ENCODE measurements at regions not wholly inside any gene's neighbourhood (a gene's known extent, or its start where the extent isn't known, plus 50 kb on each side); places are given as distances from the start of the nearest gene placed in this dataset.

DNA sequence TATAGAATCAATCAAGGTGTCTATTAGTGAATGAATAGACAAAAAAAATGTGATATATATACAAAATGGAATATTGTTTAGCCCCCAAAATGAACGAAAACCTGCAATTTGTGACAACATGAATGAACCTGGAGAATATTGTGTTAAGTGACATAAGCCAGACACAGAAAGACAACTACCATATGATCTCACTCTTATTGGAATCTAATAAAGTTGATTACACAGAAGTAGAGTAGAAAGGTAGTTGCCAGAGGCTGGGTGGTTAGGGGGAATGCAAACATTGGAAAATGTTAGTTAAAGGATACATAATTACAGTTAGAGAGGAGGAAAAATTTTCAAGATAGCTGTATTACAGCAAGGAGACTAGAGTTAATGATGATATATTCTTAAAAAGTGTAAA is 1962.3 kb downstream of the EFNA5 start:
- POLR2A ChIA-PET, result no interaction called here
- Histone ChIP-seq H2AFZ (ENCODE audit: low read length) (no peak overlapping the region), H3K4me2 (ENCODE audit: low read length) (no peak overlapping the region), H3K4me3 (ENCODE audit: low read depth, low read length, poor library complexity, severe bottlenecking) (no peak overlapping the region), H3K36me3 (ENCODE audit: insufficient read depth, low read length) (no peaks in the 10 kb centered on the region), H3K9me3 (ENCODE audit: low read length) (no peaks in the 10 kb centered on the region), H3K9me2 (ENCODE audit: insufficient read depth, low read length) (no peaks in the 10 kb centered on the region), H3K4me1 (ENCODE audit: insufficient read depth, low read length, poor library complexity, severe bottlenecking) (no peaks in the 10 kb centered on the region), H3K27ac (ENCODE audit: low read depth, low read length, poor library complexity, severe bottlenecking) (no peak overlapping the region), H3K79me2 (ENCODE audit: insufficient read depth, low read depth, low read length) (no peaks in the 10 kb centered on the region), H4K20me1 (ENCODE audit: insufficient read depth, low read length) (no peaks in the 10 kb centered on the region)
- no peak for TF ChIP-seq EZH2phosphoT487 (IDR thresholded peaks at IDR 0.05; ENCODE audit: borderline replicate concordance, low read depth, low read length)
- TF ChIP-seq, protein P1, sequence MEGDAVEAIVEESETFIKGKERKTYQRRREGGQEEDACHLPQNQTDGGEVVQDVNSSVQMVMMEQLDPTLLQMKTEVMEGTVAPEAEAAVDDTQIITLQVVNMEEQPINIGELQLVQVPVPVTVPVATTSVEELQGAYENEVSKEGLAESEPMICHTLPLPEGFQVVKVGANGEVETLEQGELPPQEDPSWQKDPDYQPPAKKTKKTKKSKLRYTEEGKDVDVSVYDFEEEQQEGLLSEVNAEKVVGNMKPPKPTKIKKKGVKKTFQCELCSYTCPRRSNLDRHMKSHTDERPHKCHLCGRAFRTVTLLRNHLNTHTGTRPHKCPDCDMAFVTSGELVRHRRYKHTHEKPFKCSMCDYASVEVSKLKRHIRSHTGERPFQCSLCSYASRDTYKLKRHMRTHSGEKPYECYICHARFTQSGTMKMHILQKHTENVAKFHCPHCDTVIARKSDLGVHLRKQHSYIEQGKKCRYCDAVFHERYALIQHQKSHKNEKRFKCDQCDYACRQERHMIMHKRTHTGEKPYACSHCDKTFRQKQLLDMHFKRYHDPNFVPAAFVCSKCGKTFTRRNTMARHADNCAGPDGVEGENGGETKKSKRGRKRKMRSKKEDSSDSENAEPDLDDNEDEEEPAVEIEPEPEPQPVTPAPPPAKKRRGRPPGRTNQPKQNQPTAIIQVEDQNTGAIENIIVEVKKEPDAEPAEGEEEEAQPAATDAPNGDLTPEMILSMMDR (conservative IDR thresholded peaks at IDR 0.05; ENCODE audit: low read length), result no peak
- CTCF ChIA-PET (ENCODE audit: unreplicated experiment), result no interaction called here
- BruUV-seq (replicated peaks), result no TSS peak
- DNase-seq (ENCODE audit: low spot score), result no peak
- intact Hi-C loops (cut with micrococcal nuclease; ENCODE audit: unreplicated experiment), result no loop called here

DNA sequence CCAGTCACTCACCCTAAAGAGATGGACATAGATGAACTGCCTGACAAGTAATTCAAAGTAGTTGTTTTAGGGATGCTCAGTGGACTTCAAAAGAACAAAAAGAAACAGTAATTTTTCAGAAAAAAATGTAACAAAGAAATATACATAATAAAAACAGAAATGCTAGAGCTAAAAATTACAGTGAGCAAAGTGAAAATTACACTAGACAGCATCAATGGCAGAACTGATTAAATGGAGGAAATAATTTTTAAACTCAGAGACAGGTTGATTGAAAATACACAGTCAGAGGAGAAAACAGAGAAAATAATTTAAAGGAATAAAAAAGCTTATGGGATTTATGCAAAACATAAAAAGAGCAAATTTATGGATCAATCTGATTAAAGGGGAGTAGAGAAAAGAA is 1968.4 kb downstream of the EFNA5 start:
- H3K4me2 ChIP-seq (ENCODE audit: low read length), result no peak overlapping the region
- no TSS peak for BruUV-seq (replicated peaks)
- CTCF ChIA-PET (ENCODE audit: unreplicated experiment), result no interaction called here
- TF ChIP-seq, protein P1 (conservative IDR thresholded peaks at IDR 0.05; ENCODE audit: low read length), result no peak
- no peak for TF ChIP-seq EZH2phosphoT487 (IDR thresholded peaks at IDR 0.05; ENCODE audit: borderline replicate concordance, low read depth, low read length)
- H2AFZ ChIP-seq (ENCODE audit: low read length), result no peak overlapping the region
- H3K4me3 ChIP-seq (ENCODE audit: low read depth, low read length, poor library complexity, severe bottlenecking), result no peak overlapping the region
- no peak overlapping the region for H3K27ac ChIP-seq (ENCODE audit: low read depth, low read length, poor library complexity, severe bottlenecking)
- no peaks in the 10 kb centered on the region for H3K4me1 ChIP-seq (ENCODE audit: insufficient read depth, low read length, poor library complexity, severe bottlenecking)
- no peaks in the 10 kb centered on the region for H3K36me3 ChIP-seq (ENCODE audit: insufficient read depth, low read length)
- intact Hi-C loops (cut with micrococcal nuclease; ENCODE audit: unreplicated experiment), result no loop called here
- no peaks in the 10 kb centered on the region for H3K9me3 ChIP-seq (ENCODE audit: low read length)
- no peaks in the 10 kb centered on the region for H4K20me1 ChIP-seq (ENCODE audit: insufficient read depth, low read length)
- POLR2A ChIA-PET, result no interaction called here
- no peaks in the 10 kb centered on the region for H3K9me2 ChIP-seq (ENCODE audit: insufficient read depth, low read length)
- DNase-seq (ENCODE audit: low spot score), result no peak
- H3K79me2 ChIP-seq (ENCODE audit: insufficient read depth, low read depth, low read length), result no peaks in the 10 kb centered on the region

DNA sequence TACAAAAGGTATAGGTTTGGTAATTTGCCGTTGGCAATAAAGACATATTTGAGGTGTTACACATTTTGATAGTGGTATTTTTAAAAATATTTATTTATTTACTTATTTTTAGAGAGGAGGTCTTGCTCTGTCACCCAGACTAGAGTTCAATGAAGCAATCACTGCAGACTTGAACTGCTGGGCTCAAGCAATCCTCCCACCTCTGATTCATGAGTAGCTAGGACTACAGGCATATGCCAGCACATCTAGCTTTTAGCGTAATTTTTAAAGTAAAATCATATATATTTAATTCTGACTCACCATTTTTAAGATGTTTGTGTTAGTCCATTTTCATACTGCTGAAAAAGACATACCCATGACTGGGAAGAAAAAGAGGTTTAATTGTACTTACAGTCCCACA is 1974.3 kb downstream of the EFNA5 start:
- DNase-seq (ENCODE audit: low spot score), result no peak
- Histone ChIP-seq H3K36me3 (ENCODE audit: insufficient read depth, low read length) (no peaks in the 10 kb centered on the region), H2AFZ (ENCODE audit: low read length) (no peak overlapping the region), H3K4me1 (ENCODE audit: insufficient read depth, low read length, poor library complexity, severe bottlenecking) (no peaks in the 10 kb centered on the region), H3K4me2 (ENCODE audit: low read length) (no peak overlapping the region), H4K20me1 (ENCODE audit: insufficient read depth, low read length) (no peaks in the 10 kb centered on the region), H3K79me2 (ENCODE audit: insufficient read depth, low read depth, low read length) (no peaks in the 10 kb centered on the region), H3K9me2 (ENCODE audit: insufficient read depth, low read length) (no peaks in the 10 kb centered on the region), H3K9me3 (ENCODE audit: low read length) (no peaks in the 10 kb centered on the region), H3K4me3 (ENCODE audit: low read depth, low read length, poor library complexity, severe bottlenecking) (no peak overlapping the region), H3K27ac (ENCODE audit: low read depth, low read length, poor library complexity, severe bottlenecking) (no peak overlapping the region)
- BruUV-seq (replicated peaks), result no TSS peak
- TF ChIP-seq, protein P1 (conservative IDR thresholded peaks at IDR 0.05; ENCODE audit: low read length), result no peak
- no peak for TF ChIP-seq EZH2phosphoT487 (IDR thresholded peaks at IDR 0.05; ENCODE audit: borderline replicate concordance, low read depth, low read length)
- CTCF ChIA-PET (ENCODE audit: unreplicated experiment), result no interaction called here
- intact Hi-C loops (cut with micrococcal nuclease; ENCODE audit: unreplicated experiment), result no loop called here
- POLR2A ChIA-PET, result no interaction called here
